GM18520 (cell line): ENCODE measurements at regions not wholly inside any gene's neighbourhood (a gene's known extent, or its start where the extent isn't known, plus 50 kb on each side); places are given as distances from the start of the nearest gene placed in this dataset.

Experiments
- ATAC-seq: cut with Tn5 transposase; IDR thresholded peaks from one replicate; pipeline ENCODE4 v1.9.1; 2021; ENCODE audit not compliant: unreplicated experiment

GRCh38 chr2:212871597-212871996 is 279.8 kb downstream of the IKZF2 start:
- no peak for ATAC-seq

GRCh38 chr2:212864186-212864585 is 287.2 kb downstream of the IKZF2 start:
- ATAC-seq = no peak

GRCh38 chr2:212863185-212863588 is 288.2 kb downstream of the IKZF2 start:
- ATAC-seq = no peak

- ATAC-seq = no peak
Observed at GRCh38 chr2:212858496-212858895, 292.9 kb downstream of the IKZF2 start.

GRCh38 chr2:212854771-212855170 is 296.6 kb downstream of the IKZF2 start:
- no peak for ATAC-seq

GRCh38 chr2:212854116-212854515 is 297.3 kb downstream of the IKZF2 start:
- no peak for ATAC-seq

- no peak for ATAC-seq
Observed at GRCh38 chr2:212845941-212846340, 305.5 kb downstream of the IKZF2 start.

- no peak for ATAC-seq
Observed at GRCh38 chr2:212843409-212844199, 305.0 kb upstream of the ERBB4 start.

GRCh38 chr2:212842544-212843185 is 304.1 kb upstream of the ERBB4 start:
- no peak for ATAC-seq

GRCh38 chr2:212841460-212841859 is 302.9 kb upstream of the ERBB4 start:
- ATAC-seq = no peak

GRCh38 chr2:212832211-212833195 is 293.9 kb upstream of the ERBB4 start:
- no peak for ATAC-seq

- ATAC-seq = no peak
Observed at GRCh38 chr2:212831671-212832199, 293.1 kb upstream of the ERBB4 start.

- ATAC-seq = no peak
Observed at GRCh38 chr2:212816267-212816666, 277.7 kb upstream of the ERBB4 start.

GRCh38 chr2:212815453-212815852 is 276.9 kb upstream of the ERBB4 start:
- no peak for ATAC-seq

- no peak for ATAC-seq
Observed at GRCh38 chr2:212814941-212815340, 276.3 kb upstream of the ERBB4 start.

GRCh38 chr2:212811921-212812320 is 273.3 kb upstream of the ERBB4 start:
- no peak for ATAC-seq

- ATAC-seq = no peak
Observed at GRCh38 chr2:212811036-212811805, 272.6 kb upstream of the ERBB4 start.

- ATAC-seq = peak; percentile 47
Observed at GRCh38 chr2:212797484-212798205, 259.0 kb upstream of the ERBB4 start.

GRCh38 chr2:212794471-212794870 is 255.9 kb upstream of the ERBB4 start:
- no peak for ATAC-seq

GRCh38 chr2:212791569-212791968 is 253.0 kb upstream of the ERBB4 start:
- ATAC-seq = no peak
